Liver (tissue), 3 donors: ENCODE measurements at regions not wholly inside any gene's neighbourhood (a gene's known extent, or its start where the extent isn't known, plus 50 kb on each side); places are given as distances from the start of the nearest gene placed in this dataset.

Experiments used
- CTCF ChIP-seq: fragments of 150-350 bp; IDR thresholded peaks from 2 replicates; pipeline ENCODE4 v1.5.1; 2017; ENCODE audit warnings: improper control_type of control experiment, low read depth, low read length; ENCODE audit not compliant: missing input control
- GABPA ChIP-seq, 2 donors: IDR thresholded peaks in 1 of 2; conservative IDR thresholded peaks in 1 of 2; 2 replicates each; pipeline ENCODE4 v1.6.1; 2016; ENCODE audit warnings: antibody characterized with exemption in 2 of 2, mild to moderate bottlenecking in 1 of 2, moderate library complexity in 1 of 2
- donor health status: healthy.
- donor health status: healthy.

GRCh38 chr1:234732671-234733390 lies 122.9 kb upstream of the IRF2BP2 start:
- TF ChIP-seq GABPA (IDR thresholded peaks at IDR 0.05 in 1 of 2, conservative IDR thresholded peaks at IDR 0.05 in 1 of 2) (no peak), CTCF (no peak)
